ENCODE measurements at regions not wholly inside any gene's neighbourhood (a gene's known extent, or its start where the extent isn't known, plus 50 kb on each side); places are given as distances from the start of the nearest gene placed in this dataset.

- H3K36me3 ChIP-seq (replicated peaks in 1 of 2) = no peaks in the 10 kb centered on the region
- no peak overlapping the region for H3K27ac ChIP-seq
- intact Hi-C loops (cut with DNase I) = no loop called here
- H3K4me3 ChIP-seq = no peak overlapping the region
- no peaks in the 10 kb centered on the region for H3K4me1 ChIP-seq (replicated peaks in 1 of 2)
- no peak for DNase-seq
- H3K9me3 ChIP-seq (replicated peaks in 1 of 3) = no peaks in the 10 kb centered on the region
- H3K27me3 ChIP-seq = no peaks in the 10 kb centered on the region
- TF ChIP-seq CTCF (IDR thresholded peaks at IDR 0.05) (no peak), POLR2A (IDR thresholded peaks at IDR 0.05) (no peak)
- 71 to 81% (median 76%) methylated on average over 4 of the region's 4 CpGs for WGBS, 4 donors
Observed at GRCh38 chr3:110528305-110529121, 543.1 kb upstream of the NECTIN3 start.

GRCh38 chr3:110530902-110531301 lies 540.7 kb upstream of the NECTIN3 start:
- H3K9me3 ChIP-seq (replicated peaks in 1 of 3) = no peaks in the 10 kb centered on the region
- no peaks in the 10 kb centered on the region for H3K4me1 ChIP-seq (replicated peaks in 1 of 2)
- H3K4me3 ChIP-seq = no peak overlapping the region
- H3K27ac ChIP-seq = no peak overlapping the region
- WGBS, 4 donors = 70 to 80% (median 76%) methylated on average over 2 of the region's 2 CpGs
- H3K36me3 ChIP-seq (replicated peaks in 1 of 2) = no peaks in the 10 kb centered on the region
- no peaks in the 10 kb centered on the region for H3K27me3 ChIP-seq
- DNase-seq = no peak
- TF ChIP-seq CTCF (IDR thresholded peaks at IDR 0.05) = no peak
- intact Hi-C loops (cut with DNase I) = no loop called here

GRCh38 chr3:110533089-110533488 lies 538.5 kb upstream of the NECTIN3 start:
- H3K4me3 ChIP-seq = no peak overlapping the region
- H3K36me3 ChIP-seq (replicated peaks in 1 of 2) = no peaks in the 10 kb centered on the region
- no peaks in the 10 kb centered on the region for H3K27me3 ChIP-seq
- intact Hi-C loops (cut with DNase I) = no loop called here
- TF ChIP-seq CTCF (IDR thresholded peaks at IDR 0.05) (no peak), POLR2A (IDR thresholded peaks at IDR 0.05) (no peak)
- H3K4me1 ChIP-seq (replicated peaks in 1 of 2) = no peaks in the 10 kb centered on the region
- no peak overlapping the region for H3K27ac ChIP-seq
- no peaks in the 10 kb centered on the region for H3K9me3 ChIP-seq (replicated peaks in 1 of 3)
- DNase-seq = peak; percentile 16 to 69 (median 53)

- 64 to 77% (median 74%) methylated on average over 3 of the region's 3 CpGs for WGBS, 4 donors
- no peaks in the 10 kb centered on the region for H3K4me1 ChIP-seq (replicated peaks in 1 of 2)
- H3K9me3 ChIP-seq (replicated peaks in 1 of 3) = no peaks in the 10 kb centered on the region
- H3K36me3 ChIP-seq (replicated peaks in 1 of 2) = no peaks in the 10 kb centered on the region
- TF ChIP-seq CTCF (IDR thresholded peaks at IDR 0.05) (no peak), POLR2A (IDR thresholded peaks at IDR 0.05) (no peak)
- H3K27me3 ChIP-seq = no peaks in the 10 kb centered on the region
- no peak overlapping the region for H3K4me3 ChIP-seq
- no peak overlapping the region for H3K27ac ChIP-seq
- no peak for DNase-seq
- intact Hi-C loops (cut with DNase I) = no loop called here
Observed at GRCh38 chr3:110542552-110543150, 529.0 kb upstream of the NECTIN3 start.
